ENCODE measurements at regions not wholly inside any gene's neighbourhood (a gene's known extent, or its start where the extent isn't known, plus 50 kb on each side); places are given as distances from the start of the nearest gene placed in this dataset.
A peak's percentile ranks its signal among the peaks of the same experiment; 100 is the strongest.
"Not testable (repeated sequence)": the region's sequence is repeated elsewhere in the genome, so short reads cannot be mapped to it uniquely, and the experiment has no call there.

DNA sequence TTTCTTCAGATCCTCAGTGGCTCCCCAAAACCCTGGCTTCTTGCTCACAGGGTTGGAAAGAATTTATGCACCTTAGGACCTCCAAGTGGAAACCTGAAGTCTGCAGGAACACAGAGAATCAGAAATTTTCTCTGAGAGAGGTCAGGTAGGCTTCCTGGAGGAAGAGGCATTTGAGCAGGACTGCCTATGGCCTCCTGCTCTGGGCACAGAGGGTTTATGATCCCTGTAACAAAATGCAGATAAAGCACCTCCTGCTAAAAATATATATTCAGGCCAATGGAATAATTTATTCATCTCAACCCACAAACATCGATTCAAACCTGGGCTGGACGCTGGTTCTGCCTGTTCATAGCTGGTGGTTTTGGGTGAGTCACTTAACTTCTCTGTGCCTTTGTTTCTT is 68.1 kb upstream of the FGF3 start:
- no peak for DNase-seq

DNA sequence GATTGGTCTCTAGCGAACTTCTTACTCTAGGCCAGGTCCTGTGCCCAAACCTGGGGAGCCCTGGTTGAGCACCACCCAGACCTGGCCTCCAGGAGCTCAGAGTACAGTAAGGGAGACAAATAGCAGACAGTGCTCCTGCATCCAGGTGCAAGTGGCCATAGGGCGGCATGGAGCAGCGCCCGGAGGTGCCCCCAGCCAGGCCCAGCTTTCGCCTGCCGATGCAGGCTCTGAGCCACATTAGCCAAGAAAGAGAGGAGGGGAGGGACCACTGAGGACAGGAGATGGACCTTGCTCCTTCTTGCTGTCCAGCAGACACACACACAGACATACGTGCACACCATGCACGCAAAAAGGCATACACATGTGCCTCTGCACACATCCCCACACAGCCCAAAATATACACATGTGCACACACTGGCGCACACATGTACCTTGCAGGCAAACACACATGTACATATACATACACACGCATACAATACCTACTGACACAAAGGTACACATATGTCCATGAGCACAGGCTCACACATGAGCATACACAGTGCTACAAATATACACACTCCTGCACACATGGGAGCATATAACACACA is 68.7 kb upstream of the FGF3 start:
- no peak for DNase-seq

DNA sequence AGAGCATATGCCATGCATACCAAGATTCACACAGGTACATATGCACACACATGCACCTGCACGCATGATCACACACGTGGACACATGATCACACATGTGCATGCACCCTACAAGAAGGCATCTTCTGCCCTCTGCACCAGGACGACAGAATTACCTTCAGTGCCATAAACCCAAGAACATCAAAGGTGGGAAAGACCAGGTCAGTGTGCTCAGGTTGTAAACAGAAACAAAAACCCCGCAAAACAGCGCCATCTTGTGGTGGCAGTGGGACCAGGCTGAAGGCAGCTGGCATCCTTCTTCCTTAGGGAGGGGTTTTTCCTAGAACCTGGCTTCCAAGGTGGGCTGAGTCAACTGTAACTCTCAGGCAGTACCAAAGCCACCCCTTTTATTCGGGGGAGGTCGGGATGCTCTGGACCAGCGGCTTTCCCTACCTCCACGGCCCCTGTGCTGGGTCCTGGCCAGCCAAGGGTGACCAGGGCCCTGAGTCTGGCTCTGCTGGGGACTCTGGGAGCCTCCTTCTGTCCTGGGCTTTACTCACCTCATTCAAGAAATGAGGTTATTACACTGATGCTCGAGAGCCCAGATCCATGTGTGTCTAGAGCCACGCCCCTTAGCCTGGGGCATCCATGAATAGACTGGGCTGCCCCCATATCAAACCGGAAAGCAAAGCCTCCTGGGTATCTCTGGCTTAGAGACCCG is 69.4 kb upstream of the FGF3 start:
- DNase-seq = peak in 1 of 2 experiments; percentile 15

DNA sequence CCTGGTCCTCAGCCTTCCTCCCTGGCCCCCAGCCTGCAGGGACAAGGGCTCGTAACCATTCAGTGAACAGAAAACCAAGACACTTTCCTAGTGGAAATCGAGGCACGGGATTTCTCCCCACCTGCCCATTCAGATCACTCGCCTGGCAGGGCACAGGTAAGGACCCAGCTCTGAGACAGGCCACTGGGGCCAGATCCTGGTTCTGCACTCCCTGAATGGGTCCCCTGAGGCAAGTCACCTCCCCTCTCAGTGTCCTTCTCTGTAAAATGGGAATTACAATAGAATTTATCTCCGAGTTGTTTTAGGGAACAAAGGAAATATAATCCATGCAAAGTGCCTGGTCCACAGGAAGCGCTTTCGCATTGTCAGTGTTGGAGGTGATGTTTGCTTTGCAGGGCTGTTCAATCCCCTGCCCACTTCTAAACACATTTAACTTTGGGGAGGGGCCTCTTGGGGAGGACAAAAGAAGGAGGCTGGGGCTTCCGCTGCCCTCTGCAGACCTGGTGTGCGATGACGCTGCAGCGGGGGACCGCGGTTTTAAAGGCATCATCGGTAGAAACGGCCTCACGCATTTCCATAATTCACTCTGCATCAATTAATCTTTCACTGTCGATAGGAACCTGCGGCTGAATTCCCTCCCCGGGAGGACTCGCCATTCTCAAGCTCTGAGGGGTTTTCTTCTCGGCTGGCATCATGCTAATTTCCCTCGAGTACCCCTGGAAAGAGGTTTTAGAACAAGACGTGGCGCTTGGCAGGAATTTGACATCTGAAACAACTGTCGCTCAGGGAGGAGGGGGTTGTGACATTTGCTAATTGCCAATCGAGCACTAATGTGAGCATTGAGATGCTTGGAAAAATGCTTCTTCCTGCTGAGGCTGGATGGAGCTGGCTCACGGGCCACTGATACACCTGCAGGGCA is 70.4 kb upstream of the FGF3 start:
- DNase-seq = no peak

DNA sequence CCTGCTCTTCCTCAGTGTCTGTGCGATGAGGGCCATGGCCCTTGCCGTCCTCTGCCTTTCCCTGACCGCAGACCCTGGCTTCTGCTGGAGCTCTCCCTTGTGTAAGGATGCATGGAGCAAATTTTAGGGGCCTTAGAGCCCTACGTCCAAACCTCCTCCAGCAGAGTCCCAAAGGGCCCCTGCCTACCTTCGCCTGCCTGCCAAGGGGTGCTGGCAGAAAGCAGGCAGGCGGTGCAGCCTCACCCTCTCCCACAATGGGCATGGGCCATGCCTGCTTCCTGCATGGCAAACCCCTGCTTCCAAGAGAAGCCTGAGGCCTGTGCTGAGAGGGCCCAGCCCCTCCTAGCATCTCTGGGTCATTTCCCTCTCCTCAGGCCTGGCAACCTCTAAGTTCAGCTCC is 71.3 kb upstream of the FGF3 start:
- DNase-seq = no peak

DNA sequence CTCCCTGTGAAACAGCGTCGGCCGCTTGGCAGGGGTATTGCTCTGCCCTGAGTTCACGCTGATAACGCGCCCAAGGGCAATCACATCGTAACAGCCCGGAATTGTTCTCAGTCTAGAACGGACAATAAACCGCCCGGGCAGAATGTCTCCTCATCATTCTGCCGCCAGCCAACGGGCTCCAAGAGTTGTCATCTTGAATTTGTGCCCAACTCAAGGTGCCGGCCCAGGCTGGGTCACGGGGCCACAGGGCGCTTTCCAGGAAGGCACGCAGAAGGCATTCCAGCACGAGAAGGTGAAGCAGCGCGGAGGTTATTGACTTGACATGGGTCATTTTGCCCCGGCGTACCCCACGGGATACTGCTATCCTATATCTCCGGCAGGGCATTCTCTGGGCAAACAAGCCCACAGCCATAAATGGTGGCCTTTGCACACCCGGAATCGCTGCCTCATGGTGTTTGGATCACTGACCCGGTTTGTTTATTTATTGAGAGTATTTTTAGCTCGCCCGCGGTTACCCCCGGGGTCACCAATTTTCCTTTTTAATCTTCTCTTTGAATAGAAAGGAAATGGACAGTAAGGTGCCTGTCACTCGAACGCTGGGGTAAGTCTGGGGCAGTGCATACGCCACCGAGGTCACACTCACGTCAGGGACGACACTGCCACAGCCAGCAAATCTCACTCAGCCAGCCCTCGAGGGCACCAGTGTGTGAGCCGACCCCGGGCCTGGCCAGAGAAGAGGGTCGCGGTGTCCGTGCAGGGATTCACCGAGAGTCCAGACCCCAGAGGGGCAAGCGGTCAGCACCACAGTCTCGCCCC is 72.4 kb upstream of the FGF3 start:
- DNase-seq = no peak

DNA sequence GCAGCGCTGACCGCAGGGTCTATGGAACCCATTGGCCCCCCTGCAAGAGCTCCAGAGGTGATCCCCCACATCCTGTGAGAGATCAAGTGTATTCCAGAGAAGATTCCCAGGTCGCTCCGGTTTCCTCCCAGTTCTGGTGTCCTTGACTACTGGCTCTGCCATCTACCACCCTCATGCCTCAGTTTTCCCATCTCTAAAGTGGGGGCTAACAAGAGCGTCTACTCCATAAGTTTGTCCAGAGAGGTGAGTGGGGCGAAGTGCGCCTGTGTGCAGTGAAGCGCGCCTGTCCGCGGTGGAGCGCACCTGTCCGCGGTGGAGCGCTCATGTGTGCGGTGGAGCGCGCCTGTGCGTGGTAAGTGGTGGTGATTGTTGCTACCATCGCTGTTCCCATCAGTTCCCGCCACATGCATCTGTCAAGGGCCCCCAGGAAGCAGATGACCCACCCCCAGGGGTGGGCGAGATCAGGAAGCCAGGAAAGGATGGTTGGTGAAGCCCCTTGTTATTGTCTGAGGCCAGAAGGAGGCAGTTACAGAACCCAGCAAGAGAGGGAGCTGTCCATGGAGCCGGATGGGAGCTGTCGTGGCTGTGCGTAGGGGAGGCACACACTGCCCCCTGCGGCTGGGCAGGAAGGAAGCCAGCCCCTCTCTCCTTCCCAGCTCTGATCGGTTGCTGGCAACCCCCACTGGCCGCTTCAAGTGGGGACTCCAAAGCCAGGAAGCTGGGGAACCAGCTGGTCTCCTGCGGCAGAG is 73.2 kb upstream of the FGF3 start:
- DNase-seq = no peak

DNA sequence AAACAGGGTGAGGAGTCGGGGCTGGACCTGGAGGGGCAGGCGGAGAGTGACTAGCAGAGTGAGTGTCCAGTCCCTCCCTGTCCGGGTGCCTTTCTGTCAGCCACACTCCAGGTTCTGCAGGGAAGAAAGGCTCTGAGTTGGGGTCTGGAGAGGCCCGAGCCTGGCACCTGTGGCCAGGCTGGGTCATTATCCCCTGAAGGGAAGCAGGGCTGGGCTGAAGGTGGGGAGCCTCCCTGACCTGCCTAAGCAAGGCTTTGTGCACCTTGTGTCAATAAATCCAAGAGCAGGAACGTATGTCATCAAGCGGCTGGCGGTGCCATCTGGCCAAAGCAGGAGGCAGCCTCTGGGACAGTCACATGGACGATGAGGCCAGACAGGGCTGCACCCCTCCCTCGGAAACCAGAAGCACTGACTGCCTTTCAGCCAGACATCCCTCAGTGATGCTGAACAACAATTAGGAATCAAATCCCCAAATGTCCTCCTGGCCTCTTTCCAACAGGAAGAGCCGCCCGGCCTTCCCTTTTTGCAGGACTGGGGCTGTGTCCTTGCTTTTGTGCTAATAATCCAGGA is 73.9 kb upstream of the FGF3 start:
- peak in 1 of 2 experiments; percentile 76 for DNase-seq

DNA sequence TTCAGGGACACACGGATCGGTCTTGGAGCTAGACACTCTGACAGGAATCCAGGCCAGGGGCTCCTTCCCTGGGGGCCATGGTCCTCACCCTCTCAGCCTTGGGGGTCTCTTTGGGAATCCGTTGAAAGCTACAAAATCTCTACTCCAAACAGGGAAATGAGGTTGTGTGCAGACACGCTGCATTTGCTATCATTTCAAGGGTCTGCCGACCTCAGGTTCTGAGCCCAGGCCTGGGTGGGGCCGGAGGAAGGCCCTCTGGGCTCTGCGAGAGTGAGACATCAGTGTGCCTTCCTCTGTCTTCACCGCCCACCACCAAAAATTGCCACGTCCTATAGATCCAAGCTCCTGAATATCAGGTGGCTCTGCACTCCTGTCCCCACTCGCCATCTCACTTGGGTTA is 74.4 kb upstream of the FGF3 start:
- DNase-seq = no peak

DNA sequence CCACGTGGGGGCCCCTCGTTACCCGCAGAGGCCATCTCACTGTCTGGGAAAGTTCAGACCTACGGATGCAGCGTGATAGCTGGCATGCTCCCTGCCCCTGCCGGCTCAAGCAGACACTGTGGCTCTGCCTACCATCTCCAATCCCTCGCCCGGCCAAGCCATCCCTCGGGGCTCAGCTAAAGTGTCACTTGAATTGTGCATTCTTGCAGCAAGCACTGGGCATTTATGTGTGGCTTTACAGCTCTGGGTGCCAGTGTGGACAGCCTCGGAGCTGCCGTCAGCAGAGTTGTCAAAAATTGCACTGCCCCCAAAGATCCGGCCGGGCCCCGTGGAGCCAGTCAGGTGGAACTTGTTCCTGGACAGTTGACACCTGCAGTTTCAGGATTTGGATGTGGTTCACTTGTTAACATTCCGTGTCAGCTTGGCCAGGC is 75.0 kb upstream of the FGF3 start:
- DNase-seq = no peak

DNA sequence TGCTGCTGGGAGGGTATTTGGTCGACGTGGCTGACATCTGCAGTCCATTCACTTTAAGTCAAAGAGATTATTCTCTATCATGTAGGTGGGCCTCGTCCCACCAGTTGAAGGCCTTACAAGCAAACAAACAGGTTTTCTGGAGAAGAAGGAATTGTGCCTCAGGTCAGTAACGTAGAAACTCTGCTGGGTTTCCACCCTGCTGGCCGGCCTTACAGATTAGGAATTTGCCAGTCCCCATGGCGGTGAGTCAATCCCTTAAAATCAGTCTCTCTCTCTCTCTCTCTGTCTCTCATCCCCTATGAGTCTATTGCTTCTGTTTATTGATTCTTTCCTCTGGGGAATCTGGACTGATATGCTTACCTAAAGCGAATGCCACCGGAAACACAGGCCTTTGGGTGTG is 75.4 kb upstream of the FGF3 start:
- no peak for DNase-seq

DNA sequence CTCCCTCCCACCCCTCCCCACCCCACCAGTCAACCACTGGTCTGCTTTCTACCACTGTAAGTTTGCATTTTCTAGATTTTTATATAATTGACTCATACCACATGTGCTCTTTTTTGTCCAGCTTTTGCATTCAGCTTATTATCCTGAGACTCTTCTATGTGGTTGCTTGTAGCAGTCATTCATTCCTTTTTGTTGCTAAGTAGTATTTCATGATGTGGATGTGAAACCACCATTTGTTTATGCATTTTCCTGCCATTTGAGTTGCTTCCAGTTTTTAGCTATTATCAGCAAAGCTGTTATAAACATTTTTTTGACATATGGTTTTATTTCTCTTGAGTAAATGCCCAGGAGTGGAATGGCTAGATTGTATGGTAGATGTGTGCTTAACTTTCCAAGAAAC is 77.0 kb upstream of the FGF3 start:
- no peak for DNase-seq

DNA sequence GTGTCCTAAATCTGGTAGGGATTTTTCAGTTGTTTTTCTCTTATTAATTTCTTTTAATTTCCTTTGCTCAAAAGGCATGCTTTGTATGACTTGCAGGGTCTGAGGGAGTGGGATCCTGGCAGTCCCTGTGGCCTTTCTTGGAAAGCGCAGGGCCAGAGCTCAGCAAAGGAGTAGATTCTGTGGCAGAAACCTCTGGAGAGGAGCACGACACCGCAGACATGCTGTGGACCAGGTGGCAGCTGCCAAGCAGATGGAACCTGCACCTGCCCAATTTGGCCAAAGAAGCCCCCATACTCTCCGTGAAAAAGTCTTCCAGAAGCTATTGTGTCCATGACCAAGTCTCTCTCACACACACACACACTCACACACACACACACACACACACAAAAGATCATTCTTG is 78.9 kb upstream of the FGF3 start:
- DNase-seq = no peak

DNA sequence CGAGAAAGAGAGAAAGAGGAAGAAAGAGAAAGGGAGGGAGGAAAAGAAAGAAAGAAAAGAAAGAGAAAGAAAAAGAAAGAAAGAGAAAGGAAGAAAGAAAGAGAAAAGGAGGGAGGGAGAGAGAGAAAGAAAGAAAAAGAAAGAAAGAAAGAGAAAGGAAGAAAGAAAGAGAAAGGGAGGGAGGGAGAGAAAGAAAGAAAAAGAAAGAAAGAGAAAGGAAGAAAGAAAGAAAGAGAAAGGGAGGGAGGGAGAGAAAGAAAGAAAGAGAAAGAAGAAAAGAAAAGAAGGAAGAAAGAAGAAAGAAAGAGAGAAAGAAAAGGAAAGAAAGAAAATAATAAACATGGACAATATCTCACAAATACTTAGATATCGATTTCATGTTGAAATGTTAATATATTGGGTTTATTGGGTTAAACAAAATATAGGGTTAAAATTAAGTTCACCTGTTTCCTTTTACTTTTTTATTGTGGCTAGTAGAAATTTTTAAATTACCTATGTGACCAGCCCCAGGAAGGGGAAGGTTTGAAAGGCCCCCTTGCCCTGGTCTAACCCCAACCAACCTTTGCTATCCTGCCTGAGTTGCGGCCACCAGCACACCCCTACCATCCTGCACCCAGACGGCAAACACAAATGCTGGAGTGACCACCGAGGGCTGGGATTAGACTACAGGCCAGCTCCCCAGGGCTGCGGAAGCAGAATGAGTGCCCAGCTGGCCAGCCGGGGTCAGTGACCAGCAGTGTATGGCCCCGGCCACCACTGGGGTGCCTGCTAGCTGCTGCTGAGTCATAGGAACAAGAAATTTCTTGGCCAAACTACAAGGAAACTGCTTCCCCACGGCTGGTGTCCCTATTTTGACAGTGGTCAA is 81.0 kb upstream of the FGF3 start:
- DNase-seq = no peak

DNA sequence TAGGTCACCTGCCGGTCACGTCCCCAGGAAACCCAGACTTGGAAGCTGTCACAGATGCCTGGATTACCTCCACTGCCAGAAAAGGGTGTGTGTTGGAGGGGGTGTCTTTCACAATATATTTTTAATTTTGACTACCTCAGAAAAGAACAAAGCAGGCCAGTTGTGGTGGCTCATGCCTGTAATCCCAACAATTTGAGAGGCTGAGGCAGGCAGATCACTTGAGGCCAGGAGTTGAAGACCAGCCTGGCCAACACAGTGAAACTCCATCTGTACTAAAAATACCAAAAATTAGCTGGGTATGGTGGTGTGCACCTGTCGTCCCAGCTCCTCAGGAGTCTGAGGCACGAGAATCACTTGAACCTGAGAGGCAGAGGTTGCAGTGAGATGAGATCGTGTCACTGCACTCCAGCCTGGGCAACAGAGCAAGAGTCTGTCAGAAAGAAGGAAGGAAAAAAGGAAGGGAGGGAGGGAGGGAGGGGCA is 81.6 kb upstream of the FGF3 start:
- DNase-seq = not testable (repeated sequence)

DNA sequence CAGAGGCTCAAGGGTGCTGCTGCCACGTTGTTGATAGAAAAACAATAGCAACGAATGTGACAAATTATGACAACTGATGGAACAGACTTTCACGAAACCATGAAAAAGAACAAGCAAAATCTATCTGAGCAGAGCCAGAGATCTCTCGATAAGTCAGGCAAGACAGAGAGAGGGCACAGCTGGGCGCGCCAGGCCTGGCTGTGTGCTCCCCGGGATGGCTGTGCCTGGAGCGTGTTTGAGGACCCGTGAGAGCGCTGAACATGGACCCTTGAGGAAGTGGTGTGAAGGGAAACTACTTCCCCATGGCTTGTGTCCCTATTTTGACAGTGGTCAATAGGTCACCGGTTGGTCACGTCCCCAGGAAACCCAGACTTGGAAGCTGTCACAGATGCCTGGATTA is 83.1 kb upstream of the FGF3 start:
- DNase-seq = no peak

DNA sequence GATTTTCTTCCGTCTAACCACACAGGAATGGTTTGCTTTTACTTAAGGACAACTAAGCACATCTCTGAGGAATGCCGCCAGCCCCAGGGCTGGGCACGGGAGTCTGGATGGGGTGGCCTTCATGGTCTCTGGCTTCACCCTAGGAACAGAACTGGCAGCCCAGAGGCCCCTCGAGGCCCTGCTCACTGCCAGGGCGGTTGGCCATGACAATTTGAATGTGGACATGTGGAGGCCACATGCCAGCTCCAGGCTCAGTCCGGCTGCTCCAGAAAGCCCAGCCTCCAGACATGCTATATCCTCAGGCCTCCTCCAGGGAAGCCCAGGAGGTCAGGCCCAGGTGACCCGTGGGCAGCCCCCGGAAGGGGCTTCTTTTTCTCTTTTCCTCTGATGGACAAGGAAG is 84.0 kb upstream of the FGF3 start:
- DNase-seq = no peak

DNA sequence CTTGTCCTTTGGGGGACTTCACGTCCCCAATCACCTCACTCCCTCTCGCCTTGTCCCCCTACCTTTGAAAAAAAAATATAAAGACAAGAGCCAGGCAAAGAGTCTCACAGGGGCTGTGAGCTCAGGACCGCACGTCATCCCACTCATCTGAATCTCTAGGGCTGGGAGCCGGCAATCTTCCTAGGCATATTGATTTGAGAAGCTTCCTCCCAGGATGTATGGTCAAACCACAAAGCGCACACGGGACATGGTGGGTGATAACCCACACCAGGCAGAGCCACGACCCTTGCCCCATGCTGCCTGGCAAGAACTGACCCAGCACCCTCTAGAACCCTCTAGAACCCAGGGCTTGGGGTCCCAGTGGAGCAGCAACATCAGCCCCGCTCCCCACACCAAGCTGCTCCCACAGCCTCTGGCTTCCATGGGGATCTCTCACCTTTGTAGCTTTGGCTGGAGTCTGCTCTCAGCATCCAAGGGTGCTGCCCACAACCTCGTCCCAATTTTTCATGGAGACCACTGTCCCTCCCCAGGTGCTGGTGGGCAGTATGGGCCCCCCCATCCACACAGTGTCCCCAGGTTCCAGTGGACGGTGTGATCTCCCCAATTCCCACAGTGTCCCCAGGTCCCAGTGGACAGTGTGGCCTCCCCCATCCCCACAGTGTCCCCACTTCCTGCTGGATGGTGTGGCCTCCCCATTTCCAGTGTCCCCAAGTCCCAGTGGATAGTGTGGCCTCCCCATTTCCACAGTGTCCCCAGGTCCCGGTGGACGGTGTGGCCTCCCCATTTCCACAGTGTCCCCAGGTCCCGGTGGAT is 85.2 kb upstream of the FGF3 start:
- DNase-seq = no peak

DNA sequence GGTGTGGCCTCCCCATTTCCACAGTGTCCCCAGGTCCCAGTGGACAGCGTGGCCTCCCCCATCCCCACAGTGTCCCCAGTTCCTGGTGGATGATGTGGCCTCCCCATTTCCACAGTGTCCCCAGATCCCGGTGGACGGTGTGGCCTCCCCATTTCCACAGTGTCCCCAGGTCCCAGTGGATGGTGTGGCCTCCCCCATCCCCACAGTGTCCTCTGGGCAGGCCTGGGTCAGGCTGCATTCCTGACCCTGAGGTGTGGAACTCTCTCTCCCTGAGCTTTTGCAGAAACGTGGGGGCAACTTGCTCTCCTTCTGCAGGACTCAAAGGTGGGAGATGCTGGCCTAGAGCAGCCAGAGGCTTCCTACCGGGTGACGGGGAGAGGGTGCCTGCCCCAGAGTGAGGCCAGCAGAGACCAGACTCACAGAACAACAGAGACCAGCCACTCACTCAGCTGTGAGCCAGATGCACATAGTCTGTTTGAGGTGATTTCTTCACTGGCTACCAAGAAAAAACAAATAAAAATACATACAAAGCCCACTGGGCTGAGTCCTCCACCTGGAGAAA is 85.8 kb upstream of the FGF3 start:
- DNase-seq = no peak

All from cerebellar nuclear complex (tissue), 1 donor.